Astrocyte (in vitro differentiated cells and primary cell): ENCODE measurements at regions not wholly inside any gene's neighbourhood (a gene's known extent, or its start where the extent isn't known, plus 50 kb on each side); places are given as distances from the start of the nearest gene placed in this dataset.

Source experiments
- EZH2 ChIP-seq: IDR thresholded peaks from 2 replicates; pipeline ENCODE4 v1.6.1; 2012; ENCODE audit warnings: mild to moderate bottlenecking, low read length, inconsistent platforms; ENCODE audit not compliant: insufficient read depth
- TF ChIP-seq, protein P1 (sequence below): IDR thresholded peaks from 2 replicates; pipeline ENCODE4 v1.5.1; 2011; ENCODE audit warnings: low read depth, mild to moderate bottlenecking, inconsistent platforms, low read length, moderate library complexity; ENCODE audit not compliant: insufficient read depth

DNA sequence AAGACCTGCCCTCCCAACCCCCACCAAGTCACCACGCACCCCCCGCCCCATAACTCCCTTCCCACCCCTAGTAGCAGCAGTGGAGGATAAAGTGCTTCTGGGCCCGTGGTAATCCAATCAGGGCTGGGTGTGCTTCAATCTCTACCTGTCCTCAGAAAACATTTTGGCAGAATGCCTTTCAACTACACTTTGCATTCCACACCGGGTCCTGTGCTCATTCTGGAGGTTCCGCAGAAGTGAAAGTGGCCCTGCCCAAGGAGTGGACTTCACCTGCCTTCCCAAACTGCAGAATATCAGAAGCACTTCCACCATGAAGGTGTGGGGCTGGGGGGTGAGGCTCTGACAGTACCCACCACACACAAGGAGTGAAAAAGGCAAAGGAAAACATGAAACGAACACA lies 322.3 kb downstream of the DHX15 start:
- no peak for TF ChIP-seq EZH2
- TF ChIP-seq, protein P1, sequence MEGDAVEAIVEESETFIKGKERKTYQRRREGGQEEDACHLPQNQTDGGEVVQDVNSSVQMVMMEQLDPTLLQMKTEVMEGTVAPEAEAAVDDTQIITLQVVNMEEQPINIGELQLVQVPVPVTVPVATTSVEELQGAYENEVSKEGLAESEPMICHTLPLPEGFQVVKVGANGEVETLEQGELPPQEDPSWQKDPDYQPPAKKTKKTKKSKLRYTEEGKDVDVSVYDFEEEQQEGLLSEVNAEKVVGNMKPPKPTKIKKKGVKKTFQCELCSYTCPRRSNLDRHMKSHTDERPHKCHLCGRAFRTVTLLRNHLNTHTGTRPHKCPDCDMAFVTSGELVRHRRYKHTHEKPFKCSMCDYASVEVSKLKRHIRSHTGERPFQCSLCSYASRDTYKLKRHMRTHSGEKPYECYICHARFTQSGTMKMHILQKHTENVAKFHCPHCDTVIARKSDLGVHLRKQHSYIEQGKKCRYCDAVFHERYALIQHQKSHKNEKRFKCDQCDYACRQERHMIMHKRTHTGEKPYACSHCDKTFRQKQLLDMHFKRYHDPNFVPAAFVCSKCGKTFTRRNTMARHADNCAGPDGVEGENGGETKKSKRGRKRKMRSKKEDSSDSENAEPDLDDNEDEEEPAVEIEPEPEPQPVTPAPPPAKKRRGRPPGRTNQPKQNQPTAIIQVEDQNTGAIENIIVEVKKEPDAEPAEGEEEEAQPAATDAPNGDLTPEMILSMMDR, result no peak
